MCF 10A (cell line): ENCODE measurements at regions not wholly inside any gene's neighbourhood (a gene's known extent, or its start where the extent isn't known, plus 50 kb on each side); places are given as distances from the start of the nearest gene placed in this dataset.

Source experiments
- BruUV-seq: library from RNA; stranded (reverse); fragments of 400-500 nt; replicated peaks from 2 replicates; lab custom pipeline; 2021; lab: Mats Ljungman, UMichigan
- CTCF ChIA-PET: fragments of 300-600 bp; sonication (Branson Sonifier 250); formaldehyde crosslinking; extraction: SDS; loops from one replicate; lab custom pipeline; 2021; ENCODE audit warnings: antibody characterized with exemption, inconsistent platforms; lab: Yijun Ruan, JAX
- POLR2A ChIA-PET: fragments of 300-600, 350-650 bp; sonication (Branson Sonifier 250); formaldehyde crosslinking; extraction: SDS; loops from one replicate; lab custom pipeline; 2020; ENCODE audit warnings: antibody characterized with exemption, inconsistent platforms; lab: Yijun Ruan, JAX
- DNase-seq: peaks from one replicate; pipeline ENCODE4 v3.0.0-alpha.2; 2018; ENCODE audit not compliant: unreplicated experiment
- H3K27ac Mint-ChIP-seq: one replicate; pipeline ENCODE4 v1.8.0; 2022; ENCODE audit warnings: mild to moderate bottlenecking, low read depth, mixed read lengths; ENCODE audit not compliant: unreplicated experiment
- H3K27me3 Mint-ChIP-seq: one replicate; pipeline ENCODE4 v1.8.0; 2022; ENCODE audit warnings: mixed read lengths; ENCODE audit not compliant: insufficient read depth, unreplicated experiment
- H3K36me3 Mint-ChIP-seq: one replicate; pipeline ENCODE4 v1.8.0; 2022; ENCODE audit warnings: mild to moderate bottlenecking, moderate library complexity, mixed read lengths; ENCODE audit not compliant: insufficient read depth, unreplicated experiment
- H3K4me1 Mint-ChIP-seq: one replicate; pipeline ENCODE4 v1.8.0; 2022; ENCODE audit warnings: mixed read lengths; ENCODE audit not compliant: insufficient read depth, unreplicated experiment
- H3K4me3 Mint-ChIP-seq: one replicate; pipeline ENCODE4 v1.8.0; 2022; ENCODE audit warnings: mild to moderate bottlenecking, moderate library complexity, mixed read lengths; ENCODE audit not compliant: unreplicated experiment
- H3K9me3 Mint-ChIP-seq: one replicate; pipeline ENCODE4 v1.8.0; 2022; ENCODE audit warnings: mixed read lengths; ENCODE audit not compliant: unreplicated experiment
- intact Hi-C: fragments of 100-400 bp; cut with micrococcal nuclease; formaldehyde crosslinking; loops from 2 replicates; pipeline ENCODE4 v1.14.1; 2022
- TF ChIP-seq, protein P1 (sequence below): fragments of 200-600 bp; IDR thresholded peaks from one replicate; pipeline ENCODE4 v1.8.0; 2022; ENCODE audit warnings: antibody characterized with exemption, mild to moderate bottlenecking; ENCODE audit not compliant: unreplicated experiment

DNA sequence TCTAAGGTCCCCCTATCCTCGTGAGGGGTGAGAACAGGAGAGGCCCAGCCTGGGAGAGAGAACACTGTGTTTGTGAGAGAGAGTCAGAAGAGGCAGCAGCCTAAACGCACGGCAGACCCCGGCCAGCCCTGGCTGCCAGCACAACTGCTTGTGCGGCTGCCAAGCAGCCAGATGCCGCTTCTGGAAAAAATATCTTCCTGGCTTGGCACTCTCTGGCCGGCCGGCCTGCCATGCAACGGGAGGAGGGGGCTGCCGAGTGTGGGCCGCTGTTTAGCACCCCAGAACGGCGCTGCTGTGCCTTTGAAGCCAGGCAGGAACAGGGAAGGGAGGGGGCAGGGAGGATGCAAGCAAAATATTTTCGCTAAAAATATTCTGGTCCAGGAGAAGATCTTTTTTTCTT is 105.0 kb downstream of the FGF18 start:
- no peaks in the 10 kb centered on the region for H3K27me3 Mint-ChIP-seq
- POLR2A ChIA-PET, result no interaction called here
- no peak overlapping the region for H3K27ac Mint-ChIP-seq

DNA sequence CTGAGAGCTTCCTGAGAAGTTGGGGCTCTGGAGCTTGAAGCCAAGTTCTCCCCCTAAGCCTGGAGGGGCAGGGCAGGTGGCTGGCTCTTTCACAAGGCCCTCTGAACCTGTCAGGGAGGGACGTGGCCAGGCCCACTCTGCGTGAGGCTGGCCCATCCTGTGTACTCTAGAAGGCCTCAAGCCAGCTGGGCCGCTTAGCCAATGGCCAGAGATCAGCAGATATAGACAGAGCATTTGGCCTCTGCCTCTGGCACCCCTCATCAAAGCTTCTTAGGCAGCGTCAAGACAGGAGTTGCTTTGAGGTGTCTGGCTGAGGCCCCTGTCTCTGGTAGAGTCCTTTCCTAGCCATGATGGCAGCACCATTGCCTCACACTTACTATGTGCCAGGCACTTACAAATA is 105.6 kb downstream of the FGF18 start:
- DNase-seq, result no peak
- ChIA-PET POLR2A (no interaction called here), CTCF (interaction anchor here (0.6 to 1.3 kb wide), 3 partner anchors 10 to 383 kb away, joined by 3 to 4 read pairs (median 3); no protein-coding TSS in a partner anchor)
- TF ChIP-seq, protein P1, sequence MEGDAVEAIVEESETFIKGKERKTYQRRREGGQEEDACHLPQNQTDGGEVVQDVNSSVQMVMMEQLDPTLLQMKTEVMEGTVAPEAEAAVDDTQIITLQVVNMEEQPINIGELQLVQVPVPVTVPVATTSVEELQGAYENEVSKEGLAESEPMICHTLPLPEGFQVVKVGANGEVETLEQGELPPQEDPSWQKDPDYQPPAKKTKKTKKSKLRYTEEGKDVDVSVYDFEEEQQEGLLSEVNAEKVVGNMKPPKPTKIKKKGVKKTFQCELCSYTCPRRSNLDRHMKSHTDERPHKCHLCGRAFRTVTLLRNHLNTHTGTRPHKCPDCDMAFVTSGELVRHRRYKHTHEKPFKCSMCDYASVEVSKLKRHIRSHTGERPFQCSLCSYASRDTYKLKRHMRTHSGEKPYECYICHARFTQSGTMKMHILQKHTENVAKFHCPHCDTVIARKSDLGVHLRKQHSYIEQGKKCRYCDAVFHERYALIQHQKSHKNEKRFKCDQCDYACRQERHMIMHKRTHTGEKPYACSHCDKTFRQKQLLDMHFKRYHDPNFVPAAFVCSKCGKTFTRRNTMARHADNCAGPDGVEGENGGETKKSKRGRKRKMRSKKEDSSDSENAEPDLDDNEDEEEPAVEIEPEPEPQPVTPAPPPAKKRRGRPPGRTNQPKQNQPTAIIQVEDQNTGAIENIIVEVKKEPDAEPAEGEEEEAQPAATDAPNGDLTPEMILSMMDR, result no peak
- Mint-ChIP-seq H3K4me3 (no peak overlapping the region), H3K4me1 (peaks cover 12% of the 10 kb centered on the region), H3K9me3 (no peaks in the 10 kb centered on the region), H3K27ac (no peak overlapping the region), H3K36me3 (no peaks in the 10 kb centered on the region), H3K27me3 (no peaks in the 10 kb centered on the region)
- intact Hi-C loops, result no loop called here
- BruUV-seq, result no TSS peak

More for the DNA sequence above, 105.0 kb downstream of the FGF18 start:
- Mint-ChIP-seq H3K9me3 (no peaks in the 10 kb centered on the region), H3K4me1 (peaks cover 18% of the 10 kb centered on the region), H3K4me3 (no peak overlapping the region), H3K36me3 (no peaks in the 10 kb centered on the region)
- DNase-seq, result no peak
- CTCF ChIA-PET, result interaction anchor here (0.6 kb wide), 1 partner anchor 30 kb away, joined by 3 read pairs; no protein-coding TSS in a partner anchor
- TF ChIP-seq, protein P1, result no peak
- no TSS peak for BruUV-seq
- intact Hi-C loops, result no loop called here

DNA sequence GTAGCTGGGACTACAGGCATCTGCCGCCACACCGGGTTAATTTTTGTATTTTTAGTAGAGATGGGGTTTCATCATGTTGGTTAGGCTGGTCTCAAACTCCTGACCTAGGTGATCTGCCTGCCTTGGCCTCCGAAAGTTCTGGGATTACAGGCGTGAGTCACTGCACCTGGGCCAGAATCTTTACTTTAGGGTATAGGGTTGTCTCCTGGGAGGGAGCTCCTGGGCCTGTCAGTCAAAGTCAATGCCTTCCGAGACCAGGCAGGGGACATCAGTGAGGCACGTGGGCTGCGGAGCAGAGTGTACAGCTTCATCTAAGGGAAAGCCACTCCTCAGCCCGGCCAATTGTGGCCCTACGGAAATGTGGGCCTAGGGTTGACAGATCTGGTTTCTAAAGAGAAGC is 108.6 kb downstream of the FGF18 start:
- no peaks in the 10 kb centered on the region for H3K27me3 Mint-ChIP-seq
- POLR2A ChIA-PET, result no interaction called here
- TF ChIP-seq, protein P1, result no peak
- no peak overlapping the region for H3K27ac Mint-ChIP-seq
- H3K9me3 Mint-ChIP-seq, result no peaks in the 10 kb centered on the region
- intact Hi-C loops, result no loop called here
- H3K4me1 Mint-ChIP-seq, result peaks cover 6% of the 10 kb centered on the region
- no peak for DNase-seq
- H3K4me3 Mint-ChIP-seq, result no peak overlapping the region
- BruUV-seq, result no TSS peak
- no peaks in the 10 kb centered on the region for H3K36me3 Mint-ChIP-seq
- CTCF ChIA-PET, result interaction anchor here (0.7 to 1.1 kb wide), 3 partner anchors 14 to 667 kb away, joined by 3 read pairs; no protein-coding TSS in a partner anchor

DNA sequence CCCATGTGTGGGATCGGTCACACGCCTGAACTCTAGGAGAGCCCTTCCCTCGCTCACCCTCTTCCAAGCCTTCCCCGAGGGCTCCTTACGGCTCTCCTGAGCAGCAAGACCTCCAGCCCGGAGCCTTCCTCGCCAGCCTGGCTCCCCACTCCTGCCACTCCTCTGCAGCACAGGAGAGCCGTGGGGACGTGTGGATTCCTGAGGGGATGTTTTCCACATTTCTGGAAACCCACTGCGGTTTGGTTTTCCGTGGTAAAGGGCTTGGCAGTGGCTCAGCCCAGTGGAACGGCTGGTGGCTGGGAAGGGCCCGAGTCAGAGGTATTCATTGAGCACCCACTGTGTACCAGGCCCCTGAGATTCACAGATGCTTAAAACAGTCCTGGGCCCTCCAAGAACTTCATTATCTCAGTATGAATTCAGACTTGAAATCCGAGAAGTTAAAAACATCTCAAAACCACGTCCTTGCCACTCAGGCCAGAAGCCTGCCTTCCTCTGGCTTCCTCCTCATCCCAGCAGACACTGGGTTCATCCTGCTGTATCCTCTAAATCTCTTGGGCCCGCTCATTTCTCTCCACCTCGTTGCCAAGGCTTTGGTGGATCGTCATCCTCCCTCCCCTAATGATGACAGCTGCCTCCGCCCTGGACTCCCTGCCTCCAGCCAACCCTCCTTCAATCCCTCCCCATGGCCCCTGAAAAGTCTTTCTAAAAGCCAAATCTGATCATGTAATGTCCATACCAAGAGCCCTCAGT is 109.6 kb downstream of the FGF18 start:
- no peak for DNase-seq
- no peaks in the 10 kb centered on the region for H3K36me3 Mint-ChIP-seq
- POLR2A ChIA-PET, result no interaction called here
- TF ChIP-seq, protein P1, result no peak
- CTCF ChIA-PET, result interaction anchor here (0.8 kb wide), 1 partner anchor 29 kb away, joined by 3 read pairs; no protein-coding TSS in a partner anchor
- H3K9me3 Mint-ChIP-seq, result no peaks in the 10 kb centered on the region
- intact Hi-C loops, result no loop called here
- H3K4me3 Mint-ChIP-seq, result no peak overlapping the region
- H3K4me1 Mint-ChIP-seq, result peaks cover 11% of the 10 kb centered on the region
- H3K27ac Mint-ChIP-seq, result no peak overlapping the region
- BruUV-seq, result no TSS peak
- no peaks in the 10 kb centered on the region for H3K27me3 Mint-ChIP-seq
